Endodermal cell (in vitro differentiated cells): ENCODE measurements at regions not wholly inside any gene's neighbourhood (a gene's known extent, or its start where the extent isn't known, plus 50 kb on each side); places are given as distances from the start of the nearest gene placed in this dataset.

Experiments used
- DNase-seq: peaks from one replicate; pipeline ENCODE4 v3.0.0-alpha.2; 2017
- H3K27ac ChIP-seq: 2 replicates; pipeline ENCODE4 v1.5.1; 2013; ENCODE audit warnings: mild to moderate bottlenecking, low read depth, low read length, moderate library complexity
- H3K27me3 ChIP-seq: 2 replicates; pipeline ENCODE4 v1.6.1; 2013; ENCODE audit warnings: mild to moderate bottlenecking, low read length, moderate library complexity; ENCODE audit not compliant: insufficient read depth, control insufficient read depth, poor library complexity, severe bottlenecking
- H3K36me3 ChIP-seq: 2 replicates; pipeline ENCODE4 v1.7.0; 2013; ENCODE audit warnings: mild to moderate bottlenecking, low read length, moderate library complexity; ENCODE audit not compliant: control insufficient read depth, insufficient read depth
- H3K4me1 ChIP-seq: one replicate; pipeline ENCODE4 v1.7.0; 2013; ENCODE audit warnings: low read length; ENCODE audit not compliant: control insufficient read depth, insufficient read depth
- H3K4me3 ChIP-seq: 2 replicates; pipeline ENCODE4 v1.5.1; 2013; ENCODE audit warnings: mild to moderate bottlenecking, low read length, moderate library complexity
- H3K9ac ChIP-seq: 2 replicates; pipeline ENCODE4 v1.6.1; 2013; ENCODE audit warnings: mild to moderate bottlenecking, low read length, moderate library complexity; ENCODE audit not compliant: poor library complexity, severe bottlenecking; ENCODE audit errors: extremely low read depth
- H3K9me3 ChIP-seq: 2 replicates; pipeline ENCODE4 v1.6.1; 2013; ENCODE audit warnings: mild to moderate bottlenecking, low read length, moderate library complexity; ENCODE audit not compliant: control insufficient read depth
- H3K27ac Mint-ChIP-seq: 2 replicates; pipeline ENCODE4 v1.8.0; 2020; ENCODE audit warnings: mixed read lengths
- H3K27me3 Mint-ChIP-seq: 2 replicates; pipeline ENCODE4 v1.8.0; 2021; ENCODE audit warnings: mild to moderate bottlenecking, mixed read lengths; ENCODE audit not compliant: insufficient read depth
- H3K36me3 Mint-ChIP-seq: 2 replicates; pipeline ENCODE4 v1.8.0; 2020; ENCODE audit warnings: low read depth, mixed read lengths
- H3K4me1 Mint-ChIP-seq: 2 replicates; pipeline ENCODE4 v1.8.0; 2020; ENCODE audit warnings: mixed read lengths
- H3K4me3 Mint-ChIP-seq: 2 replicates; pipeline ENCODE4 v1.8.0; 2020; ENCODE audit warnings: mild to moderate bottlenecking, moderate library complexity, mixed read lengths
- H3K9me3 Mint-ChIP-seq: 2 replicates; pipeline ENCODE4 v1.8.0; 2020; ENCODE audit warnings: mild to moderate bottlenecking, mixed read lengths
- CTCF ChIP-seq: fragments of 200-600 bp; sonication (generic); conservative IDR thresholded peaks from 2 replicates; pipeline ENCODE4 v1.5.0; 2021; ENCODE audit warnings: antibody characterized with exemption, mild to moderate bottlenecking
- WGBS, 2 experiments: methylation state at CpG; one replicate each; pipeline versions ENCODE4 v1.1.5 to v1.1.7; 2013; ENCODE audit warnings: missing lambda C conversion rate in 2 of 2, mixed read lengths in 1 of 2; ENCODE audit not compliant: insufficient coverage in 1 of 2, insufficient read length in 1 of 2; 5-methylcytosine and 5-hydroxymethylcytosine counted together

GRCh38 chr3:87335931-87336330 lies 59.5 kb upstream of the POU1F1 start:
- Histone ChIP-seq H3K9me3 (no peaks in the 10 kb centered on the region), H3K4me3 (no peak overlapping the region), H3K36me3 (no peaks in the 10 kb centered on the region), H3K27me3 (no peaks in the 10 kb centered on the region), H3K9ac (no peak overlapping the region), H3K4me1 (no peaks in the 10 kb centered on the region), H3K27ac (no peak overlapping the region)
- Mint-ChIP-seq H3K4me1 (no peaks in the 10 kb centered on the region), H3K36me3 (no peaks in the 10 kb centered on the region), H3K4me3 (no peak overlapping the region), H3K27me3 (no peaks in the 10 kb centered on the region), H3K9me3 (no peaks in the 10 kb centered on the region), H3K27ac (no peak overlapping the region)
- no peak for DNase-seq
- 78 to 93% methylated on average over 1 of the region's 1 CpG for WGBS, 2 experiments
- TF ChIP-seq CTCF: no peak

- Mint-ChIP-seq H3K4me3 (no peak overlapping the region), H3K9me3 (no peaks in the 10 kb centered on the region), H3K4me1 (no peaks in the 10 kb centered on the region), H3K27ac (no peak overlapping the region), H3K27me3 (no peaks in the 10 kb centered on the region), H3K36me3 (no peaks in the 10 kb centered on the region)
- no peaks in the 10 kb centered on the region for H3K4me1 ChIP-seq
- TF ChIP-seq CTCF: no peak
- no peak for DNase-seq
- no peaks in the 10 kb centered on the region for H3K36me3 ChIP-seq
- no peaks in the 10 kb centered on the region for H3K27me3 ChIP-seq
- H3K9me3 ChIP-seq: no peaks in the 10 kb centered on the region
- no peak overlapping the region for H3K27ac ChIP-seq
- H3K4me3 ChIP-seq: no peak overlapping the region
- no peak overlapping the region for H3K9ac ChIP-seq
- WGBS, 2 experiments: 85 to 87% methylated on average over 3 to 5 of the region's 5 CpGs
Observed at GRCh38 chr3:87333393-87333892, 57.1 kb upstream of the POU1F1 start.

GRCh38 chr3:87332789-87333188 lies 56.4 kb upstream of the POU1F1 start:
- Mint-ChIP-seq H3K27ac (no peak overlapping the region), H3K4me1 (no peaks in the 10 kb centered on the region), H3K27me3 (no peaks in the 10 kb centered on the region), H3K4me3 (no peak overlapping the region), H3K9me3 (no peaks in the 10 kb centered on the region), H3K36me3 (no peaks in the 10 kb centered on the region)
- Histone ChIP-seq H3K27ac (no peak overlapping the region), H3K4me3 (no peak overlapping the region), H3K9me3 (no peaks in the 10 kb centered on the region), H3K9ac (no peak overlapping the region), H3K36me3 (no peaks in the 10 kb centered on the region), H3K4me1 (no peaks in the 10 kb centered on the region), H3K27me3 (no peaks in the 10 kb centered on the region)
- DNase-seq: no peak
- WGBS, 2 experiments: 80 to 87% methylated on average over 2 to 6 of the region's 6 CpGs
- TF ChIP-seq CTCF: no peak
